SIG-M5 treated with dmso at 0.1 percent for 504 hours (cell line): ENCODE measurements at regions not wholly inside any gene's neighbourhood (a gene's known extent, or its start where the extent isn't known, plus 50 kb on each side); places are given as distances from the start of the nearest gene placed in this dataset.
"Not testable (repeated sequence)": the region's sequence is repeated elsewhere in the genome, so short reads cannot be mapped to it uniquely, and the experiment has no call there.

Experiments used
- DNase-seq: peaks from one replicate; lab custom pipeline; 2025; ENCODE audit not compliant: unreplicated experiment; lab: John Stamatoyannopoulos, UW

GRCh38 chr6:138656364-138657064 is 117.1 kb upstream of the CCDC28A start:
- DNase-seq: no peak

GRCh38 chr6:138657065-138657425 is 116.5 kb upstream of the CCDC28A start:
- DNase-seq: no peak

- no peak for DNase-seq
Measured at GRCh38 chr6:138659998-138660397, 113.6 kb upstream of the CCDC28A start.

GRCh38 chr6:138662471-138662870 is 111.1 kb upstream of the CCDC28A start:
- peak; percentile 26 for DNase-seq

- DNase-seq: no peak
Measured at GRCh38 chr6:138663892-138664291, 109.7 kb upstream of the CCDC28A start.

GRCh38 chr6:138664745-138665144 is 108.8 kb upstream of the CCDC28A start:
- no peak for DNase-seq

GRCh38 chr6:138666636-138667035 is 106.9 kb upstream of the CCDC28A start:
- no peak for DNase-seq

- DNase-seq: no peak
Measured at GRCh38 chr6:138667408-138667807, 106.2 kb upstream of the CCDC28A start.

GRCh38 chr6:138671351-138671750 is 102.2 kb upstream of the CCDC28A start:
- no peak for DNase-seq

GRCh38 chr6:138673346-138674014 is 100.1 kb upstream of the CCDC28A start:
- peak; percentile 87 for DNase-seq

- not testable (repeated sequence) for DNase-seq
Measured at GRCh38 chr6:138674444-138674843, 99.1 kb upstream of the CCDC28A start.

- DNase-seq: no peak
Measured at GRCh38 chr6:138677538-138677937, 96.0 kb upstream of the CCDC28A start.

GRCh38 chr6:138678168-138678567 is 95.4 kb upstream of the CCDC28A start:
- no peak for DNase-seq

- DNase-seq: no peak
Measured at GRCh38 chr6:138680085-138680484, 93.5 kb upstream of the CCDC28A start.

- DNase-seq: no peak
Measured at GRCh38 chr6:138681627-138682026, 91.9 kb upstream of the CCDC28A start.

- DNase-seq: no peak
Measured at GRCh38 chr6:138682704-138683527, 90.7 kb upstream of the CCDC28A start.

GRCh38 chr6:138685257-138685656 is 88.3 kb upstream of the CCDC28A start:
- no peak for DNase-seq

GRCh38 chr6:138685781-138686180 is 87.8 kb upstream of the CCDC28A start:
- no peak for DNase-seq

- DNase-seq: no peak
Measured at GRCh38 chr6:138688580-138688979, 85.0 kb upstream of the CCDC28A start.

- no peak for DNase-seq
Measured at GRCh38 chr6:138689849-138690248, 83.7 kb upstream of the CCDC28A start.

GRCh38 chr6:138690975-138691594 is 82.5 kb upstream of the CCDC28A start:
- DNase-seq: no peak
